Gastrocnemius medialis (tissue), 4 donors: ENCODE measurements at regions not wholly inside any gene's neighbourhood (a gene's known extent, or its start where the extent isn't known, plus 50 kb on each side); places are given as distances from the start of the nearest gene placed in this dataset.

Experiments
- POLR2A ChIP-seq, 2 donors: fragments of 450-650 bp; IDR thresholded peaks; one replicate each; pipeline ENCODE4 v1.6.1; 2017; ENCODE audit warnings: antibody characterized with exemption in 2 of 2, mild to moderate bottlenecking in 2 of 2, moderate library complexity in 2 of 2
- TF ChIP-seq, protein P1 (sequence below), 5 experiments: fragments of 450-650 bp in 3 of 5; fragments of 200-600 bp in 2 of 5; sonication (generic) in 2 of 5; IDR thresholded peaks in 4 of 5; conservative IDR thresholded peaks in 1 of 5; 1 replicate in 4 of 5; 2 replicates in 1 of 5; pipeline ENCODE4 v1.5.1; 2016 to 2019; ENCODE audit warnings: antibody characterized with exemption in 5 of 5, mild to moderate bottlenecking in 3 of 5, moderate library complexity in 3 of 5

GRCh38 chr13:54018485-54018884 lies 989.9 kb downstream of the OLFM4 start:
- TF ChIP-seq POLR2A (IDR thresholded peaks at IDR 0.05), result no peak
- TF ChIP-seq, protein P1, sequence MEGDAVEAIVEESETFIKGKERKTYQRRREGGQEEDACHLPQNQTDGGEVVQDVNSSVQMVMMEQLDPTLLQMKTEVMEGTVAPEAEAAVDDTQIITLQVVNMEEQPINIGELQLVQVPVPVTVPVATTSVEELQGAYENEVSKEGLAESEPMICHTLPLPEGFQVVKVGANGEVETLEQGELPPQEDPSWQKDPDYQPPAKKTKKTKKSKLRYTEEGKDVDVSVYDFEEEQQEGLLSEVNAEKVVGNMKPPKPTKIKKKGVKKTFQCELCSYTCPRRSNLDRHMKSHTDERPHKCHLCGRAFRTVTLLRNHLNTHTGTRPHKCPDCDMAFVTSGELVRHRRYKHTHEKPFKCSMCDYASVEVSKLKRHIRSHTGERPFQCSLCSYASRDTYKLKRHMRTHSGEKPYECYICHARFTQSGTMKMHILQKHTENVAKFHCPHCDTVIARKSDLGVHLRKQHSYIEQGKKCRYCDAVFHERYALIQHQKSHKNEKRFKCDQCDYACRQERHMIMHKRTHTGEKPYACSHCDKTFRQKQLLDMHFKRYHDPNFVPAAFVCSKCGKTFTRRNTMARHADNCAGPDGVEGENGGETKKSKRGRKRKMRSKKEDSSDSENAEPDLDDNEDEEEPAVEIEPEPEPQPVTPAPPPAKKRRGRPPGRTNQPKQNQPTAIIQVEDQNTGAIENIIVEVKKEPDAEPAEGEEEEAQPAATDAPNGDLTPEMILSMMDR (IDR thresholded peaks at IDR 0.05 in 4 of 5, conservative IDR thresholded peaks at IDR 0.05 in 1 of 5), result no peak
